Tibial nerve (tissue), 4 donors: ENCODE measurements at regions not wholly inside any gene's neighbourhood (a gene's known extent, or its start where the extent isn't known, plus 50 kb on each side); places are given as distances from the start of the nearest gene placed in this dataset.

Experiments used
- EP300 ChIP-seq, 2 donors: sonication (generic); formaldehyde crosslinking; IDR thresholded peaks; one replicate each; pipeline ENCODE4 v1.6.1; 2017; ENCODE audit warnings: antibody characterized with exemption in 2 of 2, mild to moderate bottlenecking in 1 of 2
- POLR2A ChIP-seq, 2 donors: fragments of 450-650 bp; IDR thresholded peaks; one replicate each; pipeline ENCODE4 v1.6.1; 2017; ENCODE audit warnings: antibody characterized with exemption in 2 of 2, mild to moderate bottlenecking in 2 of 2, moderate library complexity in 2 of 2
- TF ChIP-seq, protein P1 (sequence below), 5 experiments: fragments of 200-600 bp in 3 of 5; fragments of 450-650 bp in 2 of 5; sonication (generic) in 3 of 5; IDR thresholded peaks; one replicate each; pipeline ENCODE4 v1.5.1; 2016 to 2019; ENCODE audit warnings: antibody characterized with exemption in 5 of 5, mild to moderate bottlenecking in 3 of 5, moderate library complexity in 2 of 5

DNA sequence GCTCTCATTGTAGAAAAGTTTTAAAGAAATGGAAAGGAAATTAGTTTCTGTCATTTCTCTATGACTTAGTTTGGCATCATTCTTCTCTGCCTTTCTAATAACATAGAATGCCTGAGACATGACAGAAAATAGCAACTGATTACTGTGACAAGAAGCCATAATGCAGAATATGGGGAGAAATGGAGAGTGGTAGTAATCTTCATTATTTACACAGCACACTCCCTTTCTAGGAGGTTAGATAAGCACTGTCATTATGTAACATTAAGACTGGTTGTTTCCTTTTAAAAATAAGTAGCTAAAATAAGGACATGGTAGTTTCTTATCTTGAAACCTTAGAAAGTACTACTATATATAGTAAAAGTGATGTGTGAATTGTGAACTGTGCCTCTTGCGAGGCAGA is 1227.9 kb upstream of the PABPC4L start:
- TF ChIP-seq POLR2A (IDR thresholded peaks at IDR 0.05), result no peak
- TF ChIP-seq, protein P1, sequence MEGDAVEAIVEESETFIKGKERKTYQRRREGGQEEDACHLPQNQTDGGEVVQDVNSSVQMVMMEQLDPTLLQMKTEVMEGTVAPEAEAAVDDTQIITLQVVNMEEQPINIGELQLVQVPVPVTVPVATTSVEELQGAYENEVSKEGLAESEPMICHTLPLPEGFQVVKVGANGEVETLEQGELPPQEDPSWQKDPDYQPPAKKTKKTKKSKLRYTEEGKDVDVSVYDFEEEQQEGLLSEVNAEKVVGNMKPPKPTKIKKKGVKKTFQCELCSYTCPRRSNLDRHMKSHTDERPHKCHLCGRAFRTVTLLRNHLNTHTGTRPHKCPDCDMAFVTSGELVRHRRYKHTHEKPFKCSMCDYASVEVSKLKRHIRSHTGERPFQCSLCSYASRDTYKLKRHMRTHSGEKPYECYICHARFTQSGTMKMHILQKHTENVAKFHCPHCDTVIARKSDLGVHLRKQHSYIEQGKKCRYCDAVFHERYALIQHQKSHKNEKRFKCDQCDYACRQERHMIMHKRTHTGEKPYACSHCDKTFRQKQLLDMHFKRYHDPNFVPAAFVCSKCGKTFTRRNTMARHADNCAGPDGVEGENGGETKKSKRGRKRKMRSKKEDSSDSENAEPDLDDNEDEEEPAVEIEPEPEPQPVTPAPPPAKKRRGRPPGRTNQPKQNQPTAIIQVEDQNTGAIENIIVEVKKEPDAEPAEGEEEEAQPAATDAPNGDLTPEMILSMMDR (IDR thresholded peaks at IDR 0.05), result no peak
- no peak for TF ChIP-seq EP300 (IDR thresholded peaks at IDR 0.05)
